Posterior cingulate gyrus (tissue), 11 donors: ENCODE measurements at regions not wholly inside any gene's neighbourhood (a gene's known extent, or its start where the extent isn't known, plus 50 kb on each side); places are given as distances from the start of the nearest gene placed in this dataset.

Experiments used
- DNase-seq, 10 donors: peaks; one replicate each; pipeline versions ENCODE4 v3.0.0 to v3.0.0-alpha.2; 2020 to 2021; ENCODE audit warnings: mixed read lengths in 3 of 10
- intact Hi-C: fragments of 100-400 bp; cut with DNase I; formaldehyde crosslinking; loops from one replicate; pipeline ENCODE4 v1.15.1; 2023

DNA sequence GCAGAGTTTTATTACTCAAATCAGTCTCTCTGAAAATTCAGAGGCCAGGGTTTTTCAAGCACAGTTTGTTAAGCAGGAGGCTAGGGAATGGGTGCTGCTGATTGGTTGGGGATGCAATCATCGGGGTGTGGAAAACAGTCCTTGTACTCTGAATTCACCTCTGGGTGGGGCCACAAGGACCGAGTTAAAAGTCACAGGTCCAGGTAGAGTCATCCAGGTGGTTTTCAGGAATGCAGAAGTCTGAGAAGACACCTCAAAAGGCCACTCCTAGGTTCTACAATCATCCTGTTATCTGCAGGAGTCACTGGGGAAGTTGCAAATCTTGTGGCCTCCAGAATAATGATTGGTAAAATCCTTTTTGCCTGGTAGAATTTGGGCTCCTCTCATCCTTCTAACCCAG lies 371.2 kb upstream of the SULF2 start:
- intact Hi-C loops = no loop called here
- DNase-seq = peak in 1 of 10 donors; percentile 38

DNA sequence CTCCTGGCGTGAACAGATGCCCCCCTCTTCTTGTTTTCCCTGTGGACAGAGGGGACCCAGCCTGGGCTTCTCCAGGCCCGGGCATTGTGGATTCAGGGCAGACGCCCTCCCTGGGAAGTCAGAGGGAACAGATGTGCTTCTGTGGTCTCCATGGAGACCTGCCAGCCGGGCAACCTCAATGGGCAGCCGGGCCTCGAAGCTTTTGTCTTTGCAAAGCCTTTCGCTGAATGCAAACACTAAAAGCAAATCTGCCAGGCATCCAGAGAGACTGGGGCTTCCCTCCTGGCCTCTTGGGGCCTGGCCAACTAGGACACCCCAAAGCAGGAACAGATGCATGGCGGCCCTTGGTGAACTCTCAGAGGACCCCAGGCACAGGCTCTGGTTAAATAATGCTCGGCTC lies 370.0 kb upstream of the SULF2 start:
- intact Hi-C loops = no loop called here
- peak; percentile 31 to 90 (median 54) for DNase-seq

DNA sequence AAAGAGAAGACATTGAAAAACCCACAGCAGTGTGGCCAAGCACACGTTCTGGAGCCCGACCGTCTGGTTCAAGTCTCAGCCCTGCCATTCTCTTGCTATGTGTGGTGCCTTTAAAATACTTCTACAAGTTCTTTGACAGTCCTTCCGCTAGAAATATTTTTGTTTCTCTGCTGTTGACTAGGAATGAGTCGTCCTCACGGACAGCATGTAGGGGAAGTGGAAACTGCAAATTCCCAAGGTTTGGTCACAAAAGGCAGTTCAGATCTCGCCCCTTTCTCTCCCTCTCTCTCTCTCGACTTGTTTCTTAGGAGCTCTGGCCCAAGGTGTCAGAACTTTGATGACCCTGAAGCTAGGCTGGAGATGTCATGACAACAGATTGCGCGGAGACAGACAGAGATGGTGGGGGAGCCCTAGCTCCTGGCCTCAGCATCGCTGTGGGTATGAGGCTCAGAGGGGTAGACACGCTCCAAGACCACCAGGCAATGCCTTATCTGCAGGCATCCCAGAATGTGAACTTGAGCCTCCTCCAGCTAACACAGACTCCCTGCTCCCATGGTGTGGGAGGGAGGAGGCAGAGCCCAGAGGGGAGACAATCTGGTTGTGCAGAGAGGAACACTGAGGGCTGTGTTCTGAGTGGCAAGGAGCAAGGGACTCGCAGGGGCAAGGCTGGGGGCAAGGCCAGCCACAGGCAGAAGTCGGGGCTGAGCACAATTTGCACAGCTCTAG lies 368.9 kb upstream of the SULF2 start:
- intact Hi-C loops = no loop called here
- DNase-seq = no peak

DNA sequence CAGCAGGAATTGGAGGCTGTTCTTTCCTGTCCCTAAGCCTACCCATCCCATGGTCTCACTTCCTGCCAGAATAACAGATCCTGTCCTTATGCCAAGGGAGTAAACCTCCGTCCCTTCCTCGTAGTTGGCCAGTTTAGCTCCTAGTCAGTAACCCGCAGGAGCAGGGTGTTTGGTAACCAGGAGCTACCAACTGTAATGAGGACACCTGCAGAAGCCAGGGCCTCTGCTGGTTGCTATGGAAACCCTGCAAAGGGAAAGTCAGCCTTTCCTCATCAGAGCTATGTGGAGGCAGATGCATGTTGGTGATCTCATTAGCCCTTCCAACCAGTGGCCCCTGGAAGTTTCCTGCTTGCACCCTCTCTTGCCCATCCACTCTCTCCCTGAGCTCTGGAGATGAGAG lies 368.2 kb upstream of the SULF2 start:
- intact Hi-C loops = no loop called here
- peak in 6 of 10 donors; percentile 51 to 91 (median 72) for DNase-seq

DNA sequence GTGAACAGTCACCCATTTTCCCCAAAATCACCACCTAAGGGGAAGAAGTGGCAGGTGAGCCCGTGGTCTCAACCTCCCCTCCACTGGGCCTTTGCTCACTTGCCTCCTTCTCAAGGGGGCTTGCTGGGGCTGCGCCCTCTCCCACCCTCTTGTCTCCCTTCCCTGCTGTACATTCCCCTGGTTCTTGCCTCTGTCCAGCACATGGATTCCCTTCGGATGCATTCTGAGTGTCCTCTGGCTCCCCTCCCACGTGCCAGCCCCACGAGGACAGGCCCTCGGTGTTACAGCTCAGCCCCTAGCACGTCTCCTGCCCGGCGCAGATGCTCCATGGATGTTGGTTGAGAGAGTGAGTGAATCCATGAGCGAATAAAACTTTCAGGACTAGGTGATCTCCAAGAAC lies 367.8 kb upstream of the SULF2 start:
- intact Hi-C loops = no loop called here
- DNase-seq = no peak

DNA sequence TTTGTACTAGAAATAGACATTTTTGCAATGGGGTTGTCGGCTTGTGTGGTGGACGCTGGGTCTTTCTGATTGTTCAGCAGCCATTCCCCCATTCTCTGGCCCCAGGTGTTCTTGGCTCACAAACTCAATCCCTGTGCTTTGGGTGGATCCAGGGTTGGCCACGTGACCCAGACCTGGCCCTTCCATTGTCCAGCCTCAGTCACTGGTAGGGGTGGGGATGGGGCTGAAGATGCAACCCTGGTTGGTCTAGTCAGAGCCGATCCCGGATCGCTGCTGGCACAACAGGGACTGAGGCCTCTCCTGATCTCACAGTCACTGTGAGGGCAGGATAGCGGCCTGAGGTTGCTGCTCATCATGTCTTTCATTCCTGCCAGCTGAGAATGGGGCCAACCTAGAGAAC lies 365.3 kb upstream of the SULF2 start:
- intact Hi-C loops = no loop called here
- no peak for DNase-seq

DNA sequence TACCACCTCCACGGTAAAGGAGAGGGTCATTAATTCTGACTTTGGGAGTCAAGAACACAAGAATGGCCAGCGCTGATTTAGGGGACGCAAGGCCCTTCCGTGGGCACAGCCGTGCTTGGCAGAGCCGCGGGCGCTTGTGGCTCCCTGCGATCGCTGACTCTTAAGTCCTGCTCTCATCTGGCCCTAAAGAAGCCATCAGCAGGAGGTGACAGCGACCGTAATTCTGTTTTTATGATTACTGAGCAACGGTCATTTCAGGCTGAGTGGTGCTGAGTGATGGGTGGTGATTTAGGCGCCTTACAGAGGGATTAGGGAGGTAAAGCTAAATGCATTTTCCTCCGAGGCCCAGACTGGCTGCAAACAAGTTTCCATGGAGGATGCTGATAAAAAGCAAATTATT lies 364.6 kb upstream of the SULF2 start:
- DNase-seq = no peak
- intact Hi-C loops = no loop called here

DNA sequence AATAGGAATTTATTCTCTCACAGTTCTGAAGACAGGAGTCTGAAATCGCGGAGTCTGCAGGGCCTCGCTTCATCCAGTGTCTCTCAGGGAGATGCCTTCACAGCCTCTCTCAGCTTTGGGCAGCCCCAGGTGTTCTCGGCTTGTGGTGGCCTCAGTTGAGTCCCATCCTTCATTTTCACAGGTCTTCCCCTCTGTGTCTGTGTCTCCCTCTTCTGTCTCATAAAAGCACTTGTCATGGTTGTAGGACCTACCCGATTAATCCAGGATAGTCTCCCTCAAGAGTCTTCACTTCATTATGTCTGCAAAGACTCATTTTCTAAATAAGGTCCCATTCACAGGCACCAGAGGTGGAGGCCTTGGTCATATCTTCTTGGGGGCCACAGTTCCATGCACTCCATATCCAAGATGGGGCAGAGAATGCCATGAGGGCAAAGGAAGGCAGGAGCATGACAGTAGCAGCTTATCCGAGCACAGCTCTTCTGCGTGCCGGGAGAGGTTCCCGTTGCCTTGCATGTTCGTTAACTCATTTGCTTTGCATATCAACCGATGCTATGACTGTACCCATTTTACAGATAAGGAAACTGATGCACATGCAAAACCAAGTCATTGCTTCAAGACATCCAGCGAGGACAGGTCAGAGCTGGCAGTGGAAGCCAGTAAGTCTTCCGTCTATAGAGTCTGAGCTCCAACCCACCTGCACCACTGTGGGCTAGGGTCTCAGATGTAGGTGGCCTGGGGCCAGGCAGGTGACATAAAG lies 363.8 kb upstream of the SULF2 start:
- intact Hi-C loops = no loop called here
- DNase-seq = no peak

DNA sequence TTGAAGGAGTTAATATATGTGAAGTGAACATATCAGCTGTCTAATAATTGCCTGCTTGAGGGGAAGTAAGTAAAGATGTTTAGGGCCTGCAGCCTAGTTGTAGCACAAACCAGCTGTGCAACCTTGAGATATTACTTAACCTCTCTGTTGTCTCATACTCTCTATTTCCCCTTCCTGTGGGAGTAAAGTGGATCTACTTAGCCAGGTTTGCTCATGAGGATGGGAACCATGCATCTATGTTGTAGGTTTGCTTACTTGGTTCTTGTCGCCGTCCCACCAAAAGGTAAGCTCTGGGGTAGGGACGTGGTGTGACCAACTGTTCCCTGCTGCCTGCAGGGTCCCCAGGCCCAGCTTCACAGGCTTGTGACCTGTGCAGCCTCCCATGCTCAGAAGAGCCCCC lies 362.7 kb upstream of the SULF2 start:
- DNase-seq = no peak

DNA sequence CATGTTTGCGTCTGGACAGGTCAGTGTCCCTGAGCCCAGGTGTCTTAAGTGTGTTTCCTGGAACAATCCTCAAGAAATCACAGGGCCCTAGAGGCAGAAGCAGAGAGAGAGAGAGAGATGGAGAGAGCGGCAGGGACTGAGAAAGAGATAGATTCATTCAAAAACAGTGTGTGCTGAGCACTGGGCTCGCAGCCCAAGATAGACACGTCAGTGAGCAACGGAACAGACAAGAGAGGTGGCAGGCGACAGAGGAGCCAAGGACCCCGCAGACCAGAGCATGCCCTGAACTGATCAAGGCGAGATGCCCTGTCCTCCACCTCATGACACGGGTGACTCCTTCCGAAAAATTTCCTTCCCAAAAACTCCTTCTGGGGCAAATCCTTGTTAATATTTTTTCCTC lies 362.0 kb upstream of the SULF2 start:
- intact Hi-C loops = no loop called here
- no peak for DNase-seq

More for the DNA sequence above, 362.7 kb upstream of the SULF2 start:
- intact Hi-C loops = no loop called here

DNA sequence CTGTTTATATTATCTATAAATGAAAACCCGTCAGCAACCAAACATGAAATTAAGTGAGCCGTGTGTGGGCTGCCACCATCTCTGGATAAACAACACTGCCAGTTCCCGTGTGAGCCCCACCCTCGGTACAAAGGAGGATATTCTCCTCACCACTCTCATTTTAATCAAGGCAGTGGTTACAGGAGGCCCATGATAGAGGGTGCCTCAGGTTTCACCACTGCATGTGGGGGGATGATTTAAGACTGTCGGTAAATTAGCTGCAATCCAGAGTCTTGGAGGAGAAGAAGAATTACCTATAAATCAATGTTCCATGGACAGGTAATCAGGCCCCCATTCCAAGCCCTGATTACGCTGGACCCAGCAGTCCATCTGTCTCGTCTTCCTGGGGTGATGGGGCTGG lies 361.6 kb upstream of the SULF2 start:
- intact Hi-C loops = no loop called here
- no peak for DNase-seq

DNA sequence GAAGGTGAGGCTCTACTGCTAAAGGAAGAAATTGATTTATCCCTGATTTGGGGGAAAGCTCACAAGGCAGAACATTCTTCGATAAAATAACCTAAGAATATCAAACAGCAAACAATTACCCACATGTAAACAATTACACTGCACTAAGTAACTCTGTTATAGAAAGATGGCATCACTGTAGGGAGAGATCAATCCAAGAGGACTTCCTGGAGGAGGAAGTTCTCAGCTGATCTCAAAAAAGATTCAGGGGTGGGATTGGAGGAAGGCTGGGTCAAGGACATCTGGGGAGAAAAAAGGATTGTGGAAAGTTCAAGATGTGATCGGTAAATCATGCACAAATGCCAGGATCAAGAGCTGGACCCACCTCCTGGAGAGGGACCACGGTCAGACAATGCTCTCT lies 361.0 kb upstream of the SULF2 start:
- intact Hi-C loops = no loop called here
- DNase-seq = no peak

DNA sequence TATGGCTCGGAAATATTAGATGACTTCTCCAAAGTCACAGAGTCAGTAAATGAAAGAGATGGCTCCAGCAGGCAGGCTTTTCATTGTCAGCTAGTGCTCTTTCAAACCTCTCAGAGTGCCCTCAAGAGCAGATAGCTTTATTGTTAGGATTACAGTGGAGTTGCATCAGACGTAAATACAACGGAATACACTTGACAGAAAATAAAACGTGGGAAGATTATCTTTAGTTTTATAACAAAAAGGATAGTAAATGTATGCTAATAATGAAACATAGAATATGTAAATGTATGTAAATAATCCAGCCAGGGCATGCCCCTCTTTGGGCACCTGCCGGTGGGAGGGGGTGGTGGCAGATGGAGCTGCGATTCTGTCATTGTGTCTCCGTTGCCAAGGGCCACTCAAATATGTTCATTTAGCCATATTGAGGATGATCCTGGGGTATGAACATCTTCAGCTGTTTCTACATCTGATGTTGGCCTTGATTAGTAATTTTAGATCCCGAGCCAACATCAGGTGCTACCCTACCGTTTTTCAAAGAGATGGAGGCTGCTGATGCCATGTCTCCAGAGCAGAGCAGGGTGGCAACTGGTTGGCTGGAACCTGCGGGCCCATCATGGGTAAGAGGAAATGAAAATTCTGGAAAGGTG lies 358.3 kb upstream of the SULF2 start:
- intact Hi-C loops = no loop called here
- DNase-seq = no peak

DNA sequence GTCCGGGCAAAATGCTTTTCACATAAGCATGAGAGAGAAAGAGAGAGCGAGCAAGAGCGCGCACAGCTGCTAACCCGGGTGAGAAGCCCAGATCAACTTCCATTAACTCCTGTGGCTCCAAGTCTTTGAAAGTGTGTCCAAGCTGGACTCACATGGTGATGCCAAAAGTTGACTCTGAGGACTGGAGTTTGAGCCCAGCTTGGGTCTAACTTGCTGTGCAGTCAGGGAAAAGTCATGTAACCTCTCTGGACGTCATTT lies 357.2 kb upstream of the SULF2 start:
- intact Hi-C loops = no loop called here
- no peak for DNase-seq

DNA sequence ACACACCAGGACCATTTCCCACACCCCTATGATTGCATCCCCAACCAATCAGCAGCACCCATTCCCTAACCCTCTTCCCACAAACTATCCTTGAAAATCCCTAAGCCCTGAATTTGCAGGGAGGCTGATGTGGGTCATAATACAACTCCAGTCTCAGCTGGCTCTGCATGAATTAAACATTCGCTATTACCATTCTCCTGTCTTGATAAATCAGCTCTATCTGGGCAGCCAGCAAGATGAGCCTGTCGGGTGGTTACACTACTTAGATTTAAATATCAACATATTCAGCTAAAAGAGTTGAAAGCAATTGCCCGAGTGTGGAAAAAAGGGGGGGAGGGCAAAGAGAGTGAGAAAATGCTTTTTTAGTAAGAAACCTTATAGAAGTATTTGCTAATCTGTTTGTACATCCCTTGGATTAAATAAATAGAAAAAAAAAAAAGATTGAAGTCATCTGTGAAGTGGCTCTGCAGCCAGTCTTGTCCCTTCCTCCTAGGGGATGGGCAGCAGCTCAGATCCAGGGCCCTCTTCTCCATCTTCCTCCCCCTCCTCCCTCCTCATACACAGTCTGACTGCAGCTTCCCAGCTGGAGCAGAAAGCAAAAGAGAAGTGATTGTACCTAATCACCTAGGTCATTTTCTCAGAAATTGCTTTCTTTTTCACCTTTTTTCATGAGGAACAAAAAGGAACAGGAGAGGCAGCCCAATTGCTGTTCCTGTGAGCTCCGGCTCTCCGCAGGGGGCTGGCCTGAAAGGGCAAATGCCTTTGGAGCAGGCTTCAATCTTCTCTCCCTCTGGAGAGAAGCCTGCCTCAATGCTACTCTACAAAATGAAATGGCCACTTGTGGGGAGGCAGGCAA lies 356.6 kb upstream of the SULF2 start:
- no peak for DNase-seq
- intact Hi-C loops = no loop called here

DNA sequence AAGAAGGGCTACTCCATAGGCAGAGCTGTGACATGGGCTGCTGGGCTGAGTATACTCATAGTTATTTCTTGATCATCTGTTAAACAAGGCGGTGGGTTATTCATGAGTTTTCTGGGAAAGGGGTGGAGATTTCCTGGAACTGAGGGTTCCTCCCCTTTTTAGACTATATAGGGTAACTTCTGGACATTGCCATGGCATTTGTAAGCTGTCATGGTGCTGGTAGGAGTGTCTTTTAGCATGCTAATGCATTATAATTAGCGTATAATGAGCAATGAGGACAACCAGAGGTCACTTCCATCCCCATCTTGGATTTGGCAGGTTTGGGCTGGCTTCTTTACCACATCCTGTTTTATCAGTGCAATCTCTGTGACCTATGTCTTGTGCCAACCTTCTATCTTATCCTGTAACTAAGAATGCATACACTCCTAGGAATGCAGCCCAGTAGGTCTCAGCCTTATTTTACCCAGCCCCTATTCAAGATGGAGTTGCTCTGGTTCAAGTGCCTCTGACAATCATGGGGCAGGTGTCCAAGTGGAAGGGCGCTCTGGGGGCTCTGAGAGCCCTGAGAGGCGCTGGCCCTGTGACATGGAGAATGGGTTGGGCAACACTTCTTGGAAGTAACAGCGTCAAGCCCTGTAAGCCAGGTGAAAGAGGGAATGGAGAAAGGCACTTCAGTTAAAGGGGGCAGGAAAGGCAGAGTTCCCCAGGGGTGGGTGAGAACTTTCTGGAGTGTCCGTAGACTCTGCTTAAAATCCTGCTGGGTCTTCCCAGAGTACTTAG lies 354.2 kb upstream of the SULF2 start:
- no peak for DNase-seq
- intact Hi-C loops = no loop called here

DNA sequence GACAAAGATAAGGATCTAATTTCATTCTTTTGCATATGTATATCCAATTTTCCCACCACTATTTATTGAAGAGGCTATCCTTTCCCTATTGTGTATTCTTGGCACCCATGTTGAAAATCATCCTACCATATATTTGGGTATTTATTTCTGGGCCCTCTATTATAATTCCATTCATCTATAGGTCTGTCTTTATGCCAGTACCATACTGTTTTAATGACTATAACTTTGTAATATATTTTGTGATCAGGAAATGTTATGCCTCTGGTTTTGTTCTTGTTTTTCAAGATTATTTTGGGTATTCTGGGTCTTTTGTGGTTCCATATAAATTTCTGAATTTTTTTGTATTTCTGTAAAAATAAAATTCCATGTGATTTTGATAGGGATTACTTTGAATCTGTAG lies 347.6 kb upstream of the SULF2 start:
- intact Hi-C loops = no loop called here
- DNase-seq = no peak

DNA sequence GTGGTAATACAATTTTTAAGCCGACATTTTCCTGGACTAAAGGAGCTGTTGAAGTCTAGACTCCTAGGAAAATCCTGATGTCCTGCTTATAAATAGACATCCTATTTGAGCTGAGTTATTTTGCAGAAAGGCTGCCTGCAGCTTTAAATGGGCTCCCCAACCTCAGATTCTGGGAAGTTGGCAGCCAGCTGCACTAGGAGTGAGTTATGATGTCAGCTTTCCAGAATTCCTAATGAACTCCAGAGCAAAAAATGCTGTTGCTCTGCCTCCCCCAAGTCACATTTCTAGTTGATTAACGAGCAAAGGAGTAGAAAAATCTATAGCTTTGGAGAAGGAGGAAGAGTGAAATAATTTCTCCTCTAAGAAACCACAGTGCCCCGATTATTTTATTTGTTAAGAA lies 346.3 kb upstream of the SULF2 start:
- no peak for DNase-seq

DNA sequence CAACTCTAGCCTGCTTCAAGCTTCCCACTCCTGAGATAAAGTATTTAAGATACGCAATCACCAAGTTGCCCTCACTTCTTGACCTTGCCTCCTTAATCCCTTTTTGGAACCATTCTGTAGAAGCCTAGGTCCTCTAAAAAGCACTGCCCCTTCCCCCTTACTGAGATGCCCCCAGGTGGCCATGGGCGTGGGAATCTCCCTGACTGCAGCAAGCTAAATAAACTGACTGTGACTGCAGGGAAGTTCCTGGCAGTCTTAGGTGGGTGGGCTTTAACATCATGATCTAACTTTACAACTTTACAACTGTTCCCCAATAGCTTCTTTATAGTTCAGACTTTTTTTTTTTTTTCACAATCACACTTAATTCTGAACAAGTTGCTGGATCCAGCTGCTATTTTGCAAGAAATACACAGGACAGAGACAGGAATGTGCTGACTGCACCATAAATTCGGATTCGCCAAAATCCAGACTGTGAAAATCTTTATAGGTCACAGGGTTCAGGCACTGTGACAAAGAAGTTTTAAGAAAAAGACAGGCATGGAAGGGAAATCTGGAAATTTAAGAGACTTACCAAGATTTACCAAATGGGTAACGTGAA lies 344.2 kb upstream of the SULF2 start:
- peak in 1 of 10 donors; percentile 16 for DNase-seq
- intact Hi-C loops = no loop called here

More for the DNA sequence above, 346.3 kb upstream of the SULF2 start:
- intact Hi-C loops = no loop called here

DNA sequence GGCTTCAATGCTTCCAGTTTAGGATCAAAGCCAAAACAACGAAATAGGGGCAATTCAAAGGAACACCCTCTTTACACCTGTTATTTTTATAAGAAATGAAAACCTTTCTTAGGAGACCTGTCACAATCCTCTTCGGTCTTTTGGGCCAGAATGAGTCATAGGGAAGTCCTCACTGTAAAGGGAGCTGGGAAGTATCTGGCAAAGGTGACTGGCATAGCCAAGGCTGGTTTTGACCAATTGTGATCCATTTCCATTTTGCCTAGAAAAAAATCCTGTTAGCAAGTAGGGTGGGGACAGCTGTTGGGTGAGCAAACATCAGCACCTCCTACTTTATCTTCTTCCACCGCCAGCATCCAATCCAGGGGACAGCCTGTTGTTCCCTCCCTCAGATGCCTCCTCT lies 343.2 kb upstream of the SULF2 start:
- no peak for DNase-seq
- intact Hi-C loops = no loop called here
